HT1080 (cell line): ENCODE measurements at regions not wholly inside any gene's neighbourhood (a gene's known extent, or its start where the extent isn't known, plus 50 kb on each side); places are given as distances from the start of the nearest gene placed in this dataset.
"Not testable (repeated sequence)": the region's sequence is repeated elsewhere in the genome, so short reads cannot be mapped to it uniquely, and the experiment has no call there.

ENCODE experiments used
- DNase-seq: peaks from one replicate; pipeline ENCODE4 v3.0.0-alpha.2; 2015; ENCODE audit warnings: low read depth

- no peak for DNase-seq
Observed at GRCh38 chr6:3920321-3920720, 71.1 kb downstream of the FAM50B start.

- DNase-seq: no peak
Observed at GRCh38 chr6:3921663-3922062, 72.5 kb downstream of the FAM50B start.

- DNase-seq: not testable (repeated sequence)
Observed at GRCh38 chr6:3922619-3923018, 73.4 kb downstream of the FAM50B start.

GRCh38 chr6:3925223-3926149 lies 76.3 kb downstream of the FAM50B start:
- DNase-seq: not testable (repeated sequence)

GRCh38 chr6:3926150-3926482 lies 76.9 kb downstream of the FAM50B start:
- peak; percentile 16 for DNase-seq

GRCh38 chr6:3928111-3928510 lies 78.9 kb downstream of the FAM50B start:
- no peak for DNase-seq

GRCh38 chr6:3929281-3929798 lies 80.2 kb downstream of the FAM50B start:
- DNase-seq: no peak

- no peak for DNase-seq
Observed at GRCh38 chr6:3937438-3937837, 88.3 kb downstream of the FAM50B start.

- peak; percentile 24 for DNase-seq
Observed at GRCh38 chr6:3938715-3939367, 89.7 kb downstream of the FAM50B start.

- no peak for DNase-seq
Observed at GRCh38 chr6:3939368-3939958, 90.3 kb downstream of the FAM50B start.

- DNase-seq: no peak
Observed at GRCh38 chr6:3939964-3940363, 90.8 kb downstream of the FAM50B start.

GRCh38 chr6:3940703-3941102 lies 91.5 kb downstream of the FAM50B start:
- no peak for DNase-seq

- DNase-seq: no peak
Observed at GRCh38 chr6:3943331-3943765, 94.2 kb downstream of the FAM50B start.

GRCh38 chr6:3944246-3944645 lies 95.1 kb downstream of the FAM50B start:
- DNase-seq: no peak

- DNase-seq: no peak
Observed at GRCh38 chr6:3946778-3947177, 97.6 kb downstream of the FAM50B start.

GRCh38 chr6:3948866-3949265 lies 99.7 kb downstream of the FAM50B start:
- no peak for DNase-seq

- no peak for DNase-seq
Observed at GRCh38 chr6:3949521-3949920, 100.3 kb downstream of the FAM50B start.

- no peak for DNase-seq
Observed at GRCh38 chr6:3956054-3956453, 106.9 kb downstream of the FAM50B start.

GRCh38 chr6:3957321-3957720 lies 108.1 kb downstream of the FAM50B start:
- DNase-seq: no peak

GRCh38 chr6:3958255-3958654 lies 109.1 kb downstream of the FAM50B start:
- DNase-seq: no peak

- no peak for DNase-seq
Observed at GRCh38 chr6:3959385-3959784, 110.2 kb downstream of the FAM50B start.

GRCh38 chr6:3960754-3961361 lies 111.7 kb downstream of the FAM50B start:
- no peak for DNase-seq
